Mesodermal cell (in vitro differentiated cells): ENCODE measurements at regions not wholly inside any gene's neighbourhood (a gene's known extent, or its start where the extent isn't known, plus 50 kb on each side); places are given as distances from the start of the nearest gene placed in this dataset.

Experiments used
- H3K27ac ChIP-seq: 2 replicates; pipeline ENCODE4 v1.7.0; 2013; ENCODE audit warnings: mild to moderate bottlenecking, low read depth, low read length, moderate library complexity; ENCODE audit not compliant: severe bottlenecking
- H3K36me3 ChIP-seq: 2 replicates; pipeline ENCODE4 v1.7.1; 2013; ENCODE audit warnings: mild to moderate bottlenecking, low read length, moderate library complexity; ENCODE audit not compliant: control insufficient read depth, insufficient read depth
- H3K4me1 ChIP-seq: one replicate; pipeline ENCODE4 v1.7.1; 2013; ENCODE audit warnings: mild to moderate bottlenecking, low read length; ENCODE audit not compliant: insufficient read depth, control insufficient read depth, poor library complexity, severe bottlenecking
- H3K4me3 ChIP-seq: 2 replicates; pipeline ENCODE4 v1.7.0; 2013; ENCODE audit warnings: low read length, control low read depth, mild to moderate bottlenecking; ENCODE audit not compliant: insufficient read depth, poor library complexity, severe bottlenecking; ENCODE audit errors: extremely low read depth
- H3K9me3 ChIP-seq: 2 replicates; pipeline ENCODE4 v1.7.1; 2013; ENCODE audit warnings: mild to moderate bottlenecking, low read length, moderate library complexity; ENCODE audit not compliant: control insufficient read depth
- WGBS, 2 experiments: methylation state at CpG; one replicate each; pipeline ENCODE4 v1.1.5; 2013; ENCODE audit warnings: missing lambda C conversion rate in 2 of 2; ENCODE audit not compliant: insufficient coverage in 2 of 2; 5-methylcytosine and 5-hydroxymethylcytosine counted together

GRCh38 chr12:126419131-126419530, 1353.9 kb downstream of the AACS start:
- H3K4me3 ChIP-seq: no peak overlapping the region
- 22 to 44% methylated on average over 2 of the region's 2 CpGs for WGBS, 2 experiments
- H3K4me1 ChIP-seq: no peaks in the 10 kb centered on the region
- H3K36me3 ChIP-seq: no peaks in the 10 kb centered on the region
- H3K27ac ChIP-seq: no peak overlapping the region
- H3K9me3 ChIP-seq: no peaks in the 10 kb centered on the region

- Histone ChIP-seq H3K36me3 (no peaks in the 10 kb centered on the region), H3K9me3 (no peaks in the 10 kb centered on the region), H3K4me1 (peaks cover 6% of the 10 kb centered on the region), H3K27ac (no peak overlapping the region), H3K4me3 (no peak overlapping the region)
- WGBS, 2 experiments: 80% methylated on average over 2 of the region's 3 CpGs; no CpG with 5 or more reads in 1 of the 2 experiments
These were observed 1359.5 kb downstream of the AACS start for GRCh38 chr12:126424696-126425095.

GRCh38 chr12:126425264-126425663, 1360.0 kb downstream of the AACS start:
- 93 to 96% methylated on average over 3 of the region's 7 CpGs for WGBS, 2 experiments
- H3K9me3 ChIP-seq: no peaks in the 10 kb centered on the region
- H3K4me3 ChIP-seq: no peak overlapping the region
- peaks cover 6% of the 10 kb centered on the region for H3K4me1 ChIP-seq
- no peak overlapping the region for H3K27ac ChIP-seq
- H3K36me3 ChIP-seq: no peaks in the 10 kb centered on the region

DNA sequence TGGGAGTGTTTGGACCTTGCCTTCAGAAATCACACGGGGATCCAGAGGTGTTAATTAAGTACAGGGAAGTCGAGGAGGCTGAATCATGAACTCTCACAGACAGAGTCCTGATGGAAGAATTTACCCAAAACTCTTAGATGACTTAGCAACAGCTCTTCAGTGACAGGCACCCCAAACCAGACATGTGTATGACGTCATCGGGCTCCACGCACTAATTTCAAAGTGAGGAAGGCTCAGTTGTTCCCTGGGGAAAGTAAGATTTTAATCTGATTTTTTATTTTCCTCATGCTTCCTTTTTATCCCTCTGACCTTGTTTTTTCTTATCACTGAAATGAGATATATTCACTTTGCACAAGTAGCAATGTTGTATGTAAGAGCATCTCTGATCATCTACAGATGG, 1363.5 kb downstream of the AACS start:
- Histone ChIP-seq H3K4me3 (no peak overlapping the region), H3K9me3 (no peaks in the 10 kb centered on the region), H3K36me3 (no peaks in the 10 kb centered on the region), H3K4me1 (peaks cover 6% of the 10 kb centered on the region), H3K27ac (no peak overlapping the region)
- 90% methylated on average over 2 of the region's 5 CpGs; no CpG with 5 or more reads in 1 of the 2 experiments for WGBS, 2 experiments

DNA sequence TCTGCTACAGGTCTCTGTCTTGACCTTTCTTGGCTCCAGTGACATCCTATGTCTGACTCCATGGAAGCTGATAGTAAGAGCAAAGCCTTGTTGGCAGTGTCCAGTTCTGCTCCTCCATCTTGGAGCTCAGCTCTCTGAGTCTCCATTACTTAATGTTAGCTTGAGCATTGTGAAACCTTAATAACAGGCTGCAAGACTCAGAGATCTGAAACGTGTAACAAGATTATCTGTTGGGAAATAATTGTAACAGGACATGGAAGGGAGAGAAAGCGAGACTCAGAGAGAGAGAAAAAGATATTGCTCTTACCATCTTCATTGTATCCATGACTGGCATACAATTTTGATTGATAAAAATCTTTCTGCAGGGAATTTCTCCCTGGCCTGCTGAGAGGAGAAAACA, 1365.7 kb downstream of the AACS start:
- no CpG with 5 or more reads among the region's 2 CpGs for WGBS, 2 experiments
- no peaks in the 10 kb centered on the region for H3K36me3 ChIP-seq
- no peaks in the 10 kb centered on the region for H3K9me3 ChIP-seq
- no peaks in the 10 kb centered on the region for H3K4me1 ChIP-seq
- H3K27ac ChIP-seq: no peak overlapping the region
- H3K4me3 ChIP-seq: no peak overlapping the region

DNA sequence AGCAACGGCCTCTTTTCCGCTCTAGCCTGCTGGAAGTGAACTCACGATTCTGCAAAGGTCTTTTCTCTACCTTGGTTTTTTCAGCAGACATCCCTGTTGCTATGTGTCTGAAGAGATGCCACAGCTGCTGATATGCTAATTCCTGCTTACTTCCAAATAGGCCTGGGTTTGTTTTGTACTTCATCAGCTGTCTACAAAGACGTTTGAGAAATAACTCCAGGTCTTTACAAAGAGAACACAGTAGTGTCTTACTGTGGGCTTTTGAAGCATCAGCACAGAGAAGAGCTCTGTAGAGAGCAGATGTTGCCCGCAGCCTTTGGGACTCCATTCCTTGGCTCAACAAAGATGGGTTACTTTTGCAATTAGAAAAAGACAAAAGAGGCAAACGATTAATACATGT, 1366.5 kb downstream of the AACS start:
- WGBS, 2 experiments: 76 to 94% methylated on average over 4 to 6 of the region's 6 CpGs
- H3K4me1 ChIP-seq: no peaks in the 10 kb centered on the region
- no peak overlapping the region for H3K27ac ChIP-seq
- no peak overlapping the region for H3K4me3 ChIP-seq
- H3K36me3 ChIP-seq: no peaks in the 10 kb centered on the region
- no peaks in the 10 kb centered on the region for H3K9me3 ChIP-seq

DNA sequence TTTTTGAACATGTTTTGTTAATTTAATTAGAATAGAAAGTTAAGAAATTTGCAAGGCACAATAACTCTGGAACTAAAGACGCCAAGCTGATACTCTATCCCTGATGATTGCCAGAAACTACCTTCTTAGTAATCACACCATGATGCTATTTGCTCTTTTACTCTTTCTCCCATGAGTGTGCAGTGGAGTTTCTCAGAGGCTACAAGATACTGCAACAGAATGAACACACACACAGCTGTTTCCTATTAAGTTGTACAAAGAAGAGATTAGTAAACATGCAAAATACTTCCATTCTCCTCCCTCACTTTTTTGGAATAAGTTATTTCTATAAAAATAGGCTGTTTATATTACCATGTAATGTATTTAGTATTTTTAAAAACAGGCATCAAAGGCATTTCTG, 1367.5 kb downstream of the AACS start:
- H3K4me3 ChIP-seq: no peak overlapping the region
- no peaks in the 10 kb centered on the region for H3K36me3 ChIP-seq
- no peaks in the 10 kb centered on the region for H3K9me3 ChIP-seq
- no peak overlapping the region for H3K27ac ChIP-seq
- no CpG with 5 or more reads among the region's 1 CpG for WGBS, 2 experiments
- no peaks in the 10 kb centered on the region for H3K4me1 ChIP-seq

GRCh38 chr12:126434412-126434985, 1369.3 kb downstream of the AACS start:
- Histone ChIP-seq H3K27ac (no peak overlapping the region), H3K4me3 (no peak overlapping the region), H3K4me1 (no peaks in the 10 kb centered on the region), H3K9me3 (no peaks in the 10 kb centered on the region), H3K36me3 (no peaks in the 10 kb centered on the region)
- 81 to 98% methylated on average over 4 to 5 of the region's 5 CpGs for WGBS, 2 experiments

- Histone ChIP-seq H3K4me1 (no peaks in the 10 kb centered on the region), H3K27ac (no peak overlapping the region)
- 89 to 92% methylated on average over 2 of the region's 3 CpGs for WGBS, 2 experiments
These were observed 1370.8 kb downstream of the AACS start for GRCh38 chr12:126436041-126436440.

DNA sequence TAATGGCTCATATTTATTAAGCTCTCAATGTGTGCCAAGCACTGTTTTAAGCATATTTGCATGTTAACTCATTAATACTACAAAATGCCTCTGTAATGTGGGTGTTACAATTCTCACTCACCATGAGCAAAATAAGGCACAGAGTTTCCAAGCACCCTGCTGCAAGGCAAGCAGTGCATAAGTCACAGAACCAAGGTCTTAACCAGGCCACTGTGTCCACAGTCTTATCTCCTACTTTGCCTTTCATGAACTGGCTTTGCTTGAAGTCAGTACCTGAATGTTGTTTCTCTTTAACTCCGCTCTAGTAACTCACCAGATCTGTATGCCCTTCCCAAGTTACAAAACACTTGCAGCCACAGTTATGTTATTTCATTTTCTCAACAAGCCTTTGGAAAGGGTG, 1372.7 kb downstream of the AACS start:
- Histone ChIP-seq H3K4me3 (no peak overlapping the region), H3K36me3 (no peaks in the 10 kb centered on the region), H3K27ac (no peak overlapping the region), H3K4me1 (no peaks in the 10 kb centered on the region), H3K9me3 (no peaks in the 10 kb centered on the region)
- WGBS, 2 experiments: no CpG with 5 or more reads among the region's 1 CpG

More at GRCh38 chr12:126436041-126436440, 1370.8 kb downstream of the AACS start:
- no peak overlapping the region for H3K4me3 ChIP-seq
- no peaks in the 10 kb centered on the region for H3K36me3 ChIP-seq
- no peaks in the 10 kb centered on the region for H3K9me3 ChIP-seq

DNA sequence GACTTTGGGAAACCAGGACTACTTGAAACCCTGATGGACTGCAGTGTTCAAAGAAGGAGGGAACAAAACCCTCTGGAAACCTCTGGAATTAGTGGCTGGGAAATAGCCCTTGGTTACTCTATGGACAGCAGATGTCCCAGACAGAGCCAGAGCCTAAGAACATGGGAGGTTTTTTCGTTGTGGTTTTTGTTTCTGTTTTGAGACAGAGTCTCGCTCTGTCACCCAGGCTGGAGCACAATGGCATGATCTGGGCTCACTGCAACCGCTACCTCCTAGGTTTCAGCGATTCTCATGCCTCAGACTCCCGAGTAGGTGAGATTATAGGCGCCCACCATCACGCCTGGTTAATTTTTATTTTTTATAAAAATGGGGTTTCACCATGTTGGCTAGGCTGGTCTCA, 1378.7 kb downstream of the AACS start:
- no peak overlapping the region for H3K27ac ChIP-seq
- H3K4me3 ChIP-seq: no peak overlapping the region
- no peaks in the 10 kb centered on the region for H3K4me1 ChIP-seq
- H3K36me3 ChIP-seq: no peaks in the 10 kb centered on the region
- 73 to 94% methylated on average over 2 to 5 of the region's 7 CpGs for WGBS, 2 experiments
- peaks cover 7% of the 10 kb centered on the region for H3K9me3 ChIP-seq
